Kidney (tissue), 13 donors: ENCODE measurements at regions not wholly inside any gene's neighbourhood (a gene's known extent, or its start where the extent isn't known, plus 50 kb on each side); places are given as distances from the start of the nearest gene placed in this dataset.

ENCODE experiments used
- DNase-seq, 5 donors: peaks; one replicate each; pipeline ENCODE4 v3.0.0-alpha.2; 2013 to 2020
- FAIRE-seq: peaks from 2 replicates; lab custom pipeline; 2012; peaks lifted over from hg19 to GRCh38; lab: Jason Lieb, UNC
- H3K27ac ChIP-seq, 2 donors: one replicate each; pipeline ENCODE4 v1.7.0; 2013; ENCODE audit warnings: low read depth in 2 of 2, low read length in 2 of 2, inconsistent platforms in 1 of 2
- H3K27me3 ChIP-seq: one replicate; pipeline ENCODE4 v1.7.1; 2013; ENCODE audit warnings: low read length, inconsistent platforms; ENCODE audit not compliant: control insufficient read depth, insufficient read depth
- H3K36me3 ChIP-seq, 3 donors: one replicate each; pipeline versions ENCODE4 v1.7.0 to v1.7.1; 2013; ENCODE audit warnings: low read length in 3 of 3, control low read depth in 1 of 3, inconsistent platforms in 1 of 3; ENCODE audit not compliant: insufficient read depth in 3 of 3, control insufficient read depth in 2 of 3
- H3K4me1 ChIP-seq, 3 donors: one replicate each; pipeline versions ENCODE4 v1.7.0 to v1.7.1; 2013; ENCODE audit warnings: low read length in 3 of 3, inconsistent platforms in 1 of 3, low read depth in 1 of 3; ENCODE audit not compliant: control insufficient read depth in 2 of 3, insufficient read depth in 2 of 3
- H3K4me3 ChIP-seq, 3 donors: one replicate each; pipeline versions ENCODE4 v1.7.0 to v1.8.1; 2013; ENCODE audit warnings: low read length in 3 of 3, control low read depth in 1 of 3, inconsistent platforms in 1 of 3
- H3K9ac ChIP-seq, 3 donors: one replicate each; pipeline versions ENCODE4 v1.7.0 to v1.7.1; 2013; ENCODE audit warnings: low read length in 3 of 3, control low read depth in 1 of 3, inconsistent platforms in 1 of 3
- H3K9me3 ChIP-seq, 3 donors: one replicate each; pipeline versions ENCODE4 v1.7.0 to v1.7.1; 2013; ENCODE audit warnings: low read length in 3 of 3, control low read depth in 1 of 3, inconsistent platforms in 1 of 3; ENCODE audit not compliant: control insufficient read depth in 2 of 3, insufficient read depth in 1 of 3
- CTCF ChIP-seq: IDR thresholded peaks from 3 replicates; pipeline ENCODE4 v1.5.1; 2012; ENCODE audit warnings: mild to moderate bottlenecking, moderate library complexity, borderline replicate concordance; ENCODE audit not compliant: insufficient read depth; ENCODE audit errors: extremely low read depth
- intact Hi-C: fragments of 100-400 bp; cut with DNase I; formaldehyde crosslinking; loops from one replicate; pipeline ENCODE4 v1.11.1; 2022
- donor health status: control.
- donor health status: control.
- donor health status: control.
- donor health status: control.
- donor health status: control.
- donor health status: DM: yes; HTN: yes; CAD: no.
- donor health status: Normal renal cell carcinoma (clear cell type).

DNA sequence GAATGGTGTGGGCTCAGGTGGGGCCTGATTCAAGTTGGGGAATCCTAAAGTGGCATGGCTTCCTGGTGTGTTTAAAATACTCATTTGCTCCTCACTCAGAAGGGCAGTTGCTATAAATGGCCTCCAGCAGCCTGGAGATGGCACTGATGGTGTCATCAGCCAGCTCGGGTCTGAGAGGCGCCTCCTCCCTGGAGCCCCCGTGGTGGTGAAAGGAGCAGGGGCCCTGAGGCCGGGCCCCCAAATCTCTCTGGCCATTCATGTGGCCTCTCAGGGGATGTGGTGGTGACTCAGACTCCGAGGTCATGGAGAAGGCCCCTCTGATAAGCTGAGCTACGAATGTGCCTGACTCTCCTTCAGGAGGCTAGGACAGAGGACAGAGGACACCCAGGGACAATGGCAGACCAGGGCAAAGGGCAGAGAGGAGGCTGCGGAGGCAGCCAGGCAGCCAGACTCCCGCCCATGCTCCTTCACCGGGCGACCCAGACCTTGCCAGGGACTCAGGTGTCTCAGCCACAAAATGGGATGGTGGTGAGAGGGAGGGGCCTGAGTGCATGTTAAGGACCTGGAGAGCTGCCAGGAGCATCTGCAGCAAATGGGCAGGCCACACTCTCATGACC, 129.2 kb downstream of the CTTN start:
- DNase-seq: peak in 2 of 5 donors; percentile 27 to 50
- Histone ChIP-seq H3K4me3 (no peak overlapping the region), H3K27ac (no peak overlapping the region), H3K4me1 (no peaks in the 10 kb centered on the region), H3K27me3 (no peaks in the 10 kb centered on the region), H3K9ac (no peak overlapping the region), H3K36me3 (no peaks in the 10 kb centered on the region), H3K9me3 (no peaks in the 10 kb centered on the region)
- TF ChIP-seq CTCF: no peak
- no peak for FAIRE-seq
- intact Hi-C loops: no loop called here

GRCh38 chr11:70528046-70528793, 129.9 kb downstream of the CTTN start:
- DNase-seq: peak in 2 of 5 donors; percentile 30 to 63

DNA sequence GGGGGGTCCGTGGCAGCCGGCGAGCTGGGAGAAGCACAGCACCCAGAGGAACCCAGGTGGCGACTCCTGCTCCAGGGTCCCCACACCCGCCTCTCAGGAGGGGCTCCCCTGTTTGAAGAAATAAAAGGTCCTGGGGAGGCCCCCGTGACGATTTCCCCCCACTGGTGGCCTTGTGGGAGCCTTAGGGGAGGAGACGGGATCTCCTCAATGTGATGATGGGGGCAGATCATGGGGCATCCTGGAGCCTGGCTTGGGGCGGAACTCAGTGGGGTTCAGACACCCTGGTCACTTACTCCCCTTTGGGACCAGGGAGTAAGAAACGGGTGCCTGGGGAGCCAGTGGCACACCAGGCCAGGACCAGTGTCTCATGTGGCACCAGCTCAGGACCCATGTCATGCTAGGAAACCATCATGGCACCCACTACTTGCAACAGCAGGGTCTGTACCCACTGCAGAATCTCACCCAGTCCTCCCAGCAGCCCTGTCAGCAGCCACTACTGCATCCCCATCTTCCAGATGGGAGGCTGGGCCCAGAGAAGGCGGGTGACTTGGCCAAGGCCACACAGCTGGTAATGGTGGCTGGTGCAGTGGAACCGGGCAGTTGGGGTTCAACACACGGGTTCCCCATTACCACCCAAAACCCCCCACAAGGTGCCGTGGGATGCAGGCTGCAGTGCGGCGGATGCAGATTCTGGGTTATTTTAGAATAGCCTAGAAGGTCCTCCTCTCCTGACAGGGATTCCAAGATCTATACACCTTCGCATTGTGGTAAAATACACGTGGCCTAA, 130.7 kb downstream of the CTTN start:
- no peak overlapping the region for H3K9ac ChIP-seq
- H3K4me3 ChIP-seq: no peak overlapping the region
- no peaks in the 10 kb centered on the region for H3K9me3 ChIP-seq
- H3K27ac ChIP-seq: no peak overlapping the region
- no peaks in the 10 kb centered on the region for H3K4me1 ChIP-seq
- no peaks in the 10 kb centered on the region for H3K27me3 ChIP-seq
- TF ChIP-seq CTCF: no peak
- H3K36me3 ChIP-seq: no peaks in the 10 kb centered on the region
- no peak for FAIRE-seq
- peak in 2 of 5 donors; percentile 20 to 59 for DNase-seq
- intact Hi-C loops: no loop called here

More at GRCh38 chr11:70528046-70528793, 129.9 kb downstream of the CTTN start:
- FAIRE-seq: no peak
- H3K27me3 ChIP-seq: no peaks in the 10 kb centered on the region
- no peak for TF ChIP-seq CTCF
- no peak overlapping the region for H3K27ac ChIP-seq
- no peak overlapping the region for H3K4me3 ChIP-seq
- H3K9ac ChIP-seq: no peak overlapping the region
- H3K9me3 ChIP-seq: no peaks in the 10 kb centered on the region
- intact Hi-C loops: no loop called here
- H3K36me3 ChIP-seq: no peaks in the 10 kb centered on the region
- H3K4me1 ChIP-seq: no peaks in the 10 kb centered on the region
